HCT116 (cell line): ENCODE measurements at regions not wholly inside any gene's neighbourhood (a gene's known extent, or its start where the extent isn't known, plus 50 kb on each side); places are given as distances from the start of the nearest gene placed in this dataset.

Experiments
- ATAC-seq: fragments of 200-7000 bp; cut with Tn5 transposase; 2 replicates; pipeline ENCODE4 v1.9.1; 2020; ENCODE audit warnings: mild to moderate bottlenecking, moderate library complexity
- BruUV-seq: library from RNA; stranded (reverse); fragments of 400-500 nt; replicated peaks from 2 replicates; lab custom pipeline; 2021; lab: Mats Ljungman, UMichigan
- CTCF ChIA-PET: fragments of 300-600 bp; sonication (Branson Sonifier 250); formaldehyde crosslinking; loops from one replicate; lab custom pipeline; 2021; ENCODE audit warnings: antibody characterized with exemption; lab: Charles Lee
- POLR2A ChIA-PET: fragments of 300-600, 350-600 bp; sonication (Branson Sonifier 250); formaldehyde crosslinking; loops from one replicate; lab custom pipeline; 2021; ENCODE audit warnings: antibody characterized with exemption; lab: Charles Lee
- RAD21 ChIA-PET, 2 experiments: fragments of 300-600 bp; sonication (Branson Sonifier 250); formaldehyde crosslinking; loops; one replicate each; lab custom pipeline; 2023; ENCODE audit warnings: low total read pairs in 2 of 2; ENCODE audit not compliant: uncharacterized antibody in 2 of 2, unreplicated experiment in 2 of 2, low non-redundant PET in 1 of 2; lab: Charles Lee
- DNase-seq: peaks from one replicate; pipeline ENCODE4 v3.0.0-alpha.2; 2010; ENCODE audit warnings: low read depth, low spot score
- H2AFZ ChIP-seq: fragments of 200-600 bp; shearing (Covaris generic), sonication (generic); 2 replicates; pipeline ENCODE4 v1.6.1; 2017; ENCODE audit warnings: low read depth, mixed run types, mixed read lengths, antibody characterized with exemption, low read length; ENCODE audit not compliant: poor library complexity, severe bottlenecking
- H3K27ac ChIP-seq: 2 replicates; pipeline ENCODE4 v1.5.1; 2012; ENCODE audit warnings: low read depth, low read length
- H3K27me3 ChIP-seq: fragments of 200-600 bp; sonication (generic); 2 replicates; pipeline ENCODE4 v1.6.1; 2016; ENCODE audit warnings: mixed run types, low read length, mixed read lengths; ENCODE audit not compliant: insufficient read depth
- H3K36me3 ChIP-seq, 2 experiments: fragments of 200-500 bp in 1 of 2; fragments of 200-600 bp in 1 of 2; sonication (Bioruptor generic) in 1 of 2; sonication (generic) in 1 of 2; 2 replicates each; pipeline versions ENCODE4 v1.5.1 to v1.6.1; 2014 to 2016; ENCODE audit warnings: low read length in 2 of 2, inconsistent platforms in 1 of 2, mixed read lengths in 1 of 2, mixed run types in 1 of 2; ENCODE audit not compliant: insufficient read depth in 2 of 2, control insufficient read depth in 1 of 2
- H3K4me1 ChIP-seq, 2 experiments: fragments of 200-600 bp in 1 of 2; sonication (generic) in 1 of 2; 2 replicates each; pipeline versions ENCODE4 v1.5.1 to v1.6.1; 2012 to 2017; ENCODE audit warnings: low read length in 2 of 2, inconsistent platforms in 1 of 2, mild to moderate bottlenecking in 1 of 2, mixed read lengths in 1 of 2, mixed run types in 1 of 2, moderate library complexity in 1 of 2; ENCODE audit not compliant: insufficient read depth in 2 of 2, control insufficient read depth in 1 of 2
- H3K4me2 ChIP-seq: fragments of 200-600 bp; sonication (generic); 2 replicates; pipeline ENCODE4 v1.6.1; 2017; ENCODE audit warnings: mixed run types, low read length, mixed read lengths
- H3K4me3 ChIP-seq, 2 experiments: fragments of 200-600 bp in 1 of 2; sonication (generic) in 1 of 2; replicated peaks in 1 of 2; 2 replicates each; pipeline ENCODE4 v1.5.1; 2011 to 2016; ENCODE audit warnings: low read length in 2 of 2, control low read depth in 1 of 2, low read depth in 1 of 2, mild to moderate bottlenecking in 1 of 2, mixed read lengths in 1 of 2, mixed run types in 1 of 2
- H3K79me2 ChIP-seq: fragments of 200-600 bp; sonication (generic); 2 replicates; pipeline ENCODE4 v1.6.1; 2017; ENCODE audit warnings: mild to moderate bottlenecking, mixed run types, low read length, moderate library complexity, mixed read lengths; ENCODE audit not compliant: insufficient read depth
- H3K9ac ChIP-seq: fragments of 200-600 bp; sonication (generic); 2 replicates; pipeline ENCODE4 v1.6.1; 2016; ENCODE audit warnings: low read length, mixed read lengths
- H3K9me2 ChIP-seq: fragments of 200-600 bp; sonication (generic), shearing (Covaris generic); 2 replicates; pipeline ENCODE4 v1.6.1; 2017; ENCODE audit warnings: mixed run types, mild to moderate bottlenecking, moderate library complexity; ENCODE audit not compliant: insufficient read depth
- H3K9me3 ChIP-seq, 2 experiments: fragments of 200-500 bp in 1 of 2; fragments of 200-600 bp in 1 of 2; sonication (Bioruptor generic) in 1 of 2; sonication (generic) in 1 of 2; 2 replicates each; pipeline ENCODE4 v1.6.1; 2014 to 2017; ENCODE audit warnings: low read length in 2 of 2, mixed read lengths in 2 of 2, inconsistent platforms in 1 of 2, low read depth in 1 of 2, mild to moderate bottlenecking in 1 of 2, mixed run types in 1 of 2, moderate library complexity in 1 of 2; ENCODE audit not compliant: control insufficient read depth in 1 of 2, insufficient read depth in 1 of 2
- H4K20me1 ChIP-seq: fragments of 200-600 bp; sonication (generic), shearing (Covaris generic); 2 replicates; pipeline ENCODE4 v1.6.1; 2017; ENCODE audit warnings: mixed run types, mild to moderate bottlenecking, moderate library complexity; ENCODE audit not compliant: insufficient read depth
- CBX3 ChIP-seq: IDR thresholded peaks from 2 replicates; pipeline ENCODE4 v1.6.1; 2012; ENCODE audit warnings: low read depth
- CEBPB ChIP-seq: IDR thresholded peaks from 2 replicates; pipeline ENCODE4 v1.6.1; 2012; ENCODE audit warnings: low read depth
- EGR1 ChIP-seq: IDR thresholded peaks from 2 replicates; pipeline ENCODE4 v1.6.1; 2012; ENCODE audit warnings: low read depth
- ELF1 ChIP-seq: IDR thresholded peaks from 2 replicates; pipeline ENCODE4 v1.6.1; 2012; ENCODE audit warnings: low read depth, borderline replicate concordance
- EZH2 ChIP-seq: fragments of 200-600 bp; sonication (generic); IDR thresholded peaks from 2 replicates; pipeline ENCODE4 v1.6.1; 2017; ENCODE audit warnings: antibody characterized with exemption, mixed run types
- EZH2phosphoT487 ChIP-seq: fragments of 200-600 bp; IDR thresholded peaks from 2 replicates; pipeline ENCODE4 v1.6.1; 2018; ENCODE audit warnings: antibody characterized with exemption, borderline replicate concordance
- FOSL1 ChIP-seq: IDR thresholded peaks from 2 replicates; pipeline ENCODE4 v1.6.1; 2012; ENCODE audit warnings: low read depth
- JUND ChIP-seq: IDR thresholded peaks from 2 replicates; pipeline ENCODE4 v1.6.1; 2012
- POLR2A ChIP-seq: IDR thresholded peaks from 2 replicates; pipeline ENCODE4 v1.7.0; 2011; ENCODE audit warnings: borderline replicate concordance; ENCODE audit not compliant: insufficient read depth, insufficient read length; ENCODE audit errors: extremely low read depth
- POLR2AphosphoS5 ChIP-seq: IDR thresholded peaks from 2 replicates; pipeline ENCODE4 v1.6.1; 2011; ENCODE audit warnings: mild to moderate bottlenecking, low read depth, low read length, moderate library complexity
- REST ChIP-seq: IDR thresholded peaks from 2 replicates; pipeline ENCODE4 v1.6.1; 2012; ENCODE audit warnings: low read depth
- SIN3A ChIP-seq: IDR thresholded peaks from 2 replicates; pipeline ENCODE4 v1.6.1; 2012; ENCODE audit warnings: low read depth
- SP1 ChIP-seq: IDR thresholded peaks from 2 replicates; pipeline ENCODE4 v1.6.1; 2012; ENCODE audit warnings: low read depth
- SRF ChIP-seq: IDR thresholded peaks from 2 replicates; pipeline ENCODE4 v1.6.1; 2012; ENCODE audit warnings: low read depth
- TCF7L2 ChIP-seq: IDR thresholded peaks from 2 replicates; pipeline ENCODE4 v1.7.0; 2011; ENCODE audit warnings: borderline replicate concordance, inconsistent platforms; ENCODE audit not compliant: insufficient read depth, insufficient read length; ENCODE audit errors: extremely low read depth
- YY1 ChIP-seq: IDR thresholded peaks from 2 replicates; pipeline ENCODE4 v1.6.1; 2011; ENCODE audit warnings: low read length, low read depth, moderate library complexity, mild to moderate bottlenecking; ENCODE audit not compliant: insufficient replicate concordance; ENCODE audit errors: extremely low read depth
- ZBTB33 ChIP-seq: IDR thresholded peaks from 2 replicates; pipeline ENCODE4 v1.6.1; 2011; ENCODE audit warnings: mild to moderate bottlenecking, low read length, moderate library complexity; ENCODE audit not compliant: insufficient replicate concordance; ENCODE audit errors: extremely low read depth
- intact Hi-C: fragments of 100-400 bp; cut with micrococcal nuclease; formaldehyde crosslinking; loops from 2 replicates; pipeline ENCODE4 v1.10.0; 2022
- TF ChIP-seq, protein P1 (sequence below): IDR thresholded peaks from 2 replicates; pipeline ENCODE4 v1.6.1; 2012
- TF ChIP-seq, protein P2 (sequence below), 3 experiments: fragments of 200-600 bp in 1 of 3; sonication (generic) in 1 of 3; IDR thresholded peaks in 2 of 3; conservative IDR thresholded peaks in 1 of 3; 2 replicates each; pipeline ENCODE4 v1.5.1; 2012 to 2017; ENCODE audit warnings: low read depth in 2 of 3, low read length in 2 of 3, antibody characterized with exemption in 1 of 3, borderline replicate concordance in 1 of 3, control low read depth in 1 of 3, mild to moderate bottlenecking in 1 of 3, mixed read lengths in 1 of 3, mixed run types in 1 of 3, moderate library complexity in 1 of 3; ENCODE audit not compliant: insufficient read depth in 1 of 3

DNA sequence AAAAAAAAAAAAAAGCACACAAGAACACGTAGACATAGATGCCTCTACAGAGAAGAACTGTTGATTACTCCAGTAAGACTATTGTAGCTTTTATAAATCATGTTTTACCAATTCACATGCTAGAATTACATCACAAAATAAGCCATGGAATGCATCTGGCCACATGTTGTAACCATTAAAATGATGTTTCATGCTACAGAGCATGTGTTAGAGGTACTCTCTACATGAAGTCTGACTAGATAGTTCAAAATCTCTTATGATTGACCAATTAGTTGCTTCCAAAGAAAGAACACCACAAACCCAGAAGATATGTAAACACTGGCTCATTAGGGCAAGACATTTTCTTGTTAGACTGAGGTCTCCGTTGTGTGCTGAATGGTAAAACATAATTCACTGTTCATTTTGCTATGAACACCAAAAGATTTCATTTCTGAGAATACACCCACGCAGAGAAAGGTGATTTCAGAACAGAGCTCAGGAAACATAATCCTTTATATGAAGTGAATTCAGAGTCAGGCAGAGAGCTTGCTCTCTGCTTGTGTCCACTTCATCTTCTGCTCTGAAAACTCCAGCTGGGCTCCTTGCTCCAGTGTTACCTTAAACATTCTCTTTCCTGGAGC is 411.4 kb upstream of the SOX9 start:
- H2AFZ ChIP-seq: no peak overlapping the region
- H3K9me2 ChIP-seq: no peaks in the 10 kb centered on the region; the same call in 1 of the 2 replicates
- ATAC-seq (no peak), DNase-seq (no peak)
- H3K4me1 ChIP-seq: no peaks in the 10 kb centered on the region
- no peak for TF ChIP-seq REST
- no peak for TF ChIP-seq SP1
- TF ChIP-seq CBX3: no peak
- TF ChIP-seq JUND: no peak
- TF ChIP-seq, protein P1, sequence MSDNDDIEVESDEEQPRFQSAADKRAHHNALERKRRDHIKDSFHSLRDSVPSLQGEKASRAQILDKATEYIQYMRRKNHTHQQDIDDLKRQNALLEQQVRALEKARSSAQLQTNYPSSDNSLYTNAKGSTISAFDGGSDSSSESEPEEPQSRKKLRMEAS: no peak
- no peak for TF ChIP-seq SIN3A
- TF ChIP-seq ELF1: no peak
- TF ChIP-seq, protein P2, sequence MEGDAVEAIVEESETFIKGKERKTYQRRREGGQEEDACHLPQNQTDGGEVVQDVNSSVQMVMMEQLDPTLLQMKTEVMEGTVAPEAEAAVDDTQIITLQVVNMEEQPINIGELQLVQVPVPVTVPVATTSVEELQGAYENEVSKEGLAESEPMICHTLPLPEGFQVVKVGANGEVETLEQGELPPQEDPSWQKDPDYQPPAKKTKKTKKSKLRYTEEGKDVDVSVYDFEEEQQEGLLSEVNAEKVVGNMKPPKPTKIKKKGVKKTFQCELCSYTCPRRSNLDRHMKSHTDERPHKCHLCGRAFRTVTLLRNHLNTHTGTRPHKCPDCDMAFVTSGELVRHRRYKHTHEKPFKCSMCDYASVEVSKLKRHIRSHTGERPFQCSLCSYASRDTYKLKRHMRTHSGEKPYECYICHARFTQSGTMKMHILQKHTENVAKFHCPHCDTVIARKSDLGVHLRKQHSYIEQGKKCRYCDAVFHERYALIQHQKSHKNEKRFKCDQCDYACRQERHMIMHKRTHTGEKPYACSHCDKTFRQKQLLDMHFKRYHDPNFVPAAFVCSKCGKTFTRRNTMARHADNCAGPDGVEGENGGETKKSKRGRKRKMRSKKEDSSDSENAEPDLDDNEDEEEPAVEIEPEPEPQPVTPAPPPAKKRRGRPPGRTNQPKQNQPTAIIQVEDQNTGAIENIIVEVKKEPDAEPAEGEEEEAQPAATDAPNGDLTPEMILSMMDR (IDR thresholded peaks at IDR 0.05 in 2 of 3, conservative IDR thresholded peaks at IDR 0.05 in 1 of 3; ENCODE audit: borderline replicate concordance in 1 of 3, insufficient read depth in 1 of 3, low read depth in 2 of 3, low read length in 2 of 3): no peak
- no peak for TF ChIP-seq YY1
- no peak for TF ChIP-seq CEBPB
- no peak for TF ChIP-seq EGR1
- TF ChIP-seq EZH2phosphoT487: no peak
- no peak for TF ChIP-seq POLR2AphosphoS5
- no peak for TF ChIP-seq FOSL1
- no peak for TF ChIP-seq ZBTB33
- no peak for TF ChIP-seq POLR2A
- no peak for TF ChIP-seq TCF7L2
- no peak for TF ChIP-seq EZH2
- no peak for TF ChIP-seq SRF
- no peaks in the 10 kb centered on the region for H3K9me3 ChIP-seq
- no peaks in the 10 kb centered on the region for H3K27me3 ChIP-seq
- no peaks in the 10 kb centered on the region for H3K79me2 ChIP-seq
- no peaks in the 10 kb centered on the region for H4K20me1 ChIP-seq
- BruUV-seq: no TSS peak
- no peak overlapping the region for H3K9ac ChIP-seq
- ChIA-PET CTCF (no interaction called here), RAD21 (no interaction called here), POLR2A (no interaction called here)
- H3K4me2 ChIP-seq: no peak overlapping the region
- H3K27ac ChIP-seq: no peak overlapping the region
- no peaks in the 10 kb centered on the region for H3K36me3 ChIP-seq
- H3K4me3 ChIP-seq: no peak overlapping the region
- intact Hi-C loops: no loop called here
